T-cell (primary cell): ENCODE measurements at regions not wholly inside any gene's neighbourhood (a gene's known extent, or its start where the extent isn't known, plus 50 kb on each side); places are given as distances from the start of the nearest gene placed in this dataset.

Experiments used
- ATAC-seq, 4 experiments: fragments of 200-7000 bp in 3 of 4; fragments of 150-1000 bp in 1 of 4; cut with Tn5 transposase; replicated peaks in 1 of 4; 1 replicate in 3 of 4; 2 replicates in 1 of 4; pipeline ENCODE4 v1.10.0; 2021; ENCODE audit warnings: moderate library complexity in 3 of 4, mild to moderate bottlenecking in 2 of 4, moderate number of reproducible peaks in 1 of 4
- CTCF ChIA-PET, 2 donors: fragments of 300-600 bp; sonication (Branson Sonifier 250); formaldehyde crosslinking; loops; one replicate each; lab custom pipeline; 2022; ENCODE audit warnings: antibody characterized with exemption in 2 of 2; lab: Charles Lee
- POLR2A ChIA-PET, 2 donors: fragments of 300-600 bp; sonication (Branson Sonifier 250); formaldehyde crosslinking; loops; one replicate each; lab custom pipeline; 2022; ENCODE audit warnings: antibody characterized with exemption in 2 of 2; lab: Charles Lee
- DNase-seq, 35 experiments: peaks; one replicate each; pipeline versions ENCODE4 v3.0.0 to v3.0.0-alpha.2; 2013 to 2023
- H3K27ac ChIP-seq: one replicate; pipeline ENCODE4 v1.5.1; 2013; ENCODE audit warnings: low read length
- H3K27me3 ChIP-seq, 2 experiments: replicated peaks in 1 of 2; 1 replicate in 1 of 2; 2 replicates in 1 of 2; pipeline versions ENCODE4 v1.6.1 to v1.7.0; 2013; ENCODE audit warnings: low read length in 1 of 2, mixed read lengths in 1 of 2; ENCODE audit not compliant: control insufficient read depth in 2 of 2, insufficient read depth in 2 of 2; ENCODE audit errors: extremely low read depth in 1 of 2
- H3K36me3 ChIP-seq, 2 donors: 1 replicate in 1 of 2; 2 replicates in 1 of 2; pipeline versions ENCODE4 v1.6.1 to v1.7.0; 2013; ENCODE audit warnings: low read length in 1 of 2; ENCODE audit not compliant: control insufficient read depth in 2 of 2, insufficient read depth in 1 of 2; ENCODE audit errors: extremely low read depth in 1 of 2
- H3K4me1 ChIP-seq, 2 experiments: 1 replicate in 1 of 2; 2 replicates in 1 of 2; pipeline versions ENCODE4 v1.6.1 to v1.7.0; 2013; ENCODE audit warnings: low read length in 2 of 2, mixed read lengths in 1 of 2; ENCODE audit not compliant: insufficient read depth in 2 of 2, control insufficient read depth in 1 of 2; ENCODE audit errors: extremely low read depth in 1 of 2
- H3K4me3 ChIP-seq, 2 donors: 1 replicate in 1 of 2; 2 replicates in 1 of 2; pipeline versions ENCODE4 v1.5.1 to v1.7.0; 2013; ENCODE audit warnings: mild to moderate bottlenecking in 2 of 2, low read length in 1 of 2, moderate library complexity in 1 of 2; ENCODE audit not compliant: control insufficient read depth in 1 of 2; ENCODE audit errors: extremely low read depth in 1 of 2
- H3K9me3 ChIP-seq: 2 replicates; pipeline ENCODE4 v1.7.0; 2013
- H3K27ac Mint-ChIP-seq, 2 donors: one replicate each; pipeline ENCODE4 v1.8.0; 2020 to 2021; ENCODE audit warnings: mild to moderate bottlenecking in 2 of 2, mixed read lengths in 2 of 2
- H3K27me3 Mint-ChIP-seq, 2 donors: one replicate each; pipeline ENCODE4 v1.8.0; 2021 to 2022; ENCODE audit warnings: mixed read lengths in 2 of 2
- H3K36me3 Mint-ChIP-seq: one replicate; pipeline ENCODE4 v1.8.0; 2021; ENCODE audit warnings: mixed read lengths
- H3K4me1 Mint-ChIP-seq, 3 donors: one replicate each; pipeline ENCODE4 v1.8.0; 2020 to 2022; ENCODE audit warnings: mixed read lengths in 3 of 3, mild to moderate bottlenecking in 1 of 3
- H3K4me3 Mint-ChIP-seq, 3 donors: one replicate each; pipeline ENCODE4 v1.8.0; 2020 to 2022; ENCODE audit warnings: mild to moderate bottlenecking in 3 of 3, mixed read lengths in 3 of 3, moderate library complexity in 3 of 3
- H3K9me3 Mint-ChIP-seq, 3 donors: one replicate each; pipeline ENCODE4 v1.8.0; 2020 to 2022; ENCODE audit warnings: mixed read lengths in 3 of 3
- WGBS: methylation state at CpG from one replicate; pipeline ENCODE4 v1.1.5; 2013; ENCODE audit warnings: missing lambda C conversion rate; ENCODE audit not compliant: insufficient coverage; 5-methylcytosine and 5-hydroxymethylcytosine counted together

DNA sequence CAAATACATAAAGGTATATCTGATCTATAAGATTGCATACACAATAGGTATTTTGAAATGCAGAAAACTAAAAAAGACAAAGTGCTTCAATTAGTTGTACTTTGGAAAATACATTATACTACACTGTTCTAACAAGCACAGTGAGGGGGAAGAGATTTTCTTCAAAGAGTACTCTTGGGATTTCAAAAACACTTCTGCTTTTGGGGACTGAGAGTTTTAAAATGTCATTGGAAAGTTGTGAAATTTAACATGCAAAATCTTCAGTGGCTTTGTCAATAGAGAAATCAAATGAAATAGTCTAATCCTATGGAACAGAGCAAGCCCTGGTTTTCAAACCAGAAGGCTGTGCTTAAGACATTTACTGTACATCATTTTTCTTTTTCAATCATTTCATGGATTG lies 322.2 kb upstream of the SEMA6D start:
- Histone ChIP-seq H3K4me3 (no peak overlapping the region), H3K4me1 (no peaks in the 10 kb centered on the region), H3K9me3 (no peaks in the 10 kb centered on the region), H3K27ac (no peak overlapping the region), H3K27me3 (no peaks in the 10 kb centered on the region), H3K36me3 (no peaks in the 10 kb centered on the region)
- no peak for ATAC-seq
- ChIA-PET POLR2A (interaction anchor here in 1 of 2 donors (0.6 kb wide), 1 partner anchor 12 kb away, joined by 4 read pairs; no protein-coding TSS in a partner anchor), CTCF (no interaction called here)
- peaks cover 0 to 13% (median 0%) of the 10 kb centered on the region in 3 donors for H3K9me3 Mint-ChIP-seq
- H3K4me1 Mint-ChIP-seq, result no peaks in the 10 kb centered on the region
- DNase-seq, result no peak
- H3K27me3 Mint-ChIP-seq, result no peaks in the 10 kb centered on the region
- no peak overlapping the region for H3K27ac Mint-ChIP-seq
- H3K4me3 Mint-ChIP-seq, result no peak overlapping the region
- no peaks in the 10 kb centered on the region for H3K36me3 Mint-ChIP-seq

GRCh38 chr15:47397655-47398054 lies 319.6 kb upstream of the SEMA6D start:
- DNase-seq, result no peak
- CTCF ChIA-PET, result no interaction called here
- no peaks in the 10 kb centered on the region for H3K4me1 ChIP-seq
- no peak overlapping the region for H3K27ac ChIP-seq
- Mint-ChIP-seq H3K9me3 (peaks cover 0 to 9% (median 0%) of the 10 kb centered on the region in 3 donors), H3K27ac (no peak overlapping the region), H3K27me3 (peaks cover 0 to 6% of the 10 kb centered on the region in 2 donors), H3K4me3 (no peak overlapping the region), H3K36me3 (no peaks in the 10 kb centered on the region), H3K4me1 (no peaks in the 10 kb centered on the region)
- no peaks in the 10 kb centered on the region for H3K27me3 ChIP-seq
- WGBS, result 88% methylated on average over 1 of the region's 2 CpGs
- ATAC-seq, result no peak
- POLR2A ChIA-PET, result interaction anchor here in 1 of 2 donors (0.6 kb wide), 1 partner anchor 35 kb away, joined by 3 read pairs; no protein-coding TSS in a partner anchor
- no peaks in the 10 kb centered on the region for H3K36me3 ChIP-seq
- H3K4me3 ChIP-seq, result no peak overlapping the region
- no peaks in the 10 kb centered on the region for H3K9me3 ChIP-seq

DNA sequence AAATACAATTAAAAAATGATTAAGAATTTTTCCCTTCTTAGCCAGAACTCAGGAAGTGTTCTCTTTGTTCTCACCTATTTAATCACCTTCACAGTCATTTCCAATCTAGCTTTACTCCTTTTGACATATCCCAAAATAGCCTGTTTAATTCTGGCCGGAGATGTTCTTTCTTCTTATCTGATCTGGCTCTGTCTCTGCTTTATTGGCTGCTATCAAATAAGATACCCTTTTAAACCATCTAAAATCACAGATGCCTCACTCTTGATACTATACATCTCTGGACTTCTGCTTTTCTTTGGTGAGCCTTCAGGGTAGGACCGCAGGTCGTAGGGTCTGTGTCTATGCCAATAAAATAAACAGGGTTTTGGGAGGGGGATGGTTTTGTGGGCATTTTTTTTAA lies 319.2 kb upstream of the SEMA6D start:
- Mint-ChIP-seq H3K4me1 (no peaks in the 10 kb centered on the region), H3K36me3 (no peaks in the 10 kb centered on the region), H3K4me3 (no peak overlapping the region), H3K27ac (no peak overlapping the region), H3K9me3 (peaks cover 0 to 9% (median 0%) of the 10 kb centered on the region in 3 donors), H3K27me3 (peaks cover 0 to 7% of the 10 kb centered on the region in 2 donors)
- no peak for DNase-seq
- ATAC-seq, result no peak
- POLR2A ChIA-PET, result interaction anchor here in 1 of 2 donors (0.6 kb wide), 1 partner anchor 34 kb away, joined by 3 read pairs; no protein-coding TSS in a partner anchor
- Histone ChIP-seq H3K4me3 (no peak overlapping the region), H3K27ac (no peak overlapping the region), H3K36me3 (no peaks in the 10 kb centered on the region), H3K27me3 (no peaks in the 10 kb centered on the region), H3K4me1 (no peaks in the 10 kb centered on the region), H3K9me3 (no peaks in the 10 kb centered on the region)
- CTCF ChIA-PET, result no interaction called here
- 89% methylated on average over 1 of the region's 3 CpGs for WGBS

DNA sequence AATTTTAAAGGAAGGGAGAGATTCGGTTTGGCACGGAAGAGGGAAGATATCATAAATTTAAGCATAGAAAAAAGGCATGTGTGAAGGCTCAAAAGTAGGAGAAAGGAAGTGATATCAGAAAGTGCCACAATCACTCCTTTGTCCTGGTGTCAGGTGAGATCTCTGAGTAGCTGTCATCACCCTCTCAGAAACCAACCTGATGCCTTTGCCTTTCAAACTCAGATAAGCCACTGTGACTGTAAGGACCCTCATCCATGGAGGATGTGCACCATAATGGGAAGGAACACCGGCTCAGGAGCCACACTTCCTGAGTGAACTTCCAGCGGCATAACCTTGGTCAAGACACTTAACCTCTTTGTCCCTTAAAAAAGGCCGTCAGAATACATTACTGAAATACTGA lies 318.7 kb upstream of the SEMA6D start:
- DNase-seq, result no peak
- no peak for ATAC-seq
- ChIA-PET POLR2A (no interaction called here), CTCF (no interaction called here)
- H3K4me1 ChIP-seq, result no peaks in the 10 kb centered on the region
- H3K27ac ChIP-seq, result no peak overlapping the region
- H3K27me3 Mint-ChIP-seq, result peaks cover 0 to 7% of the 10 kb centered on the region in 2 donors
- H3K27ac Mint-ChIP-seq, result no peak overlapping the region
- no CpG with 5 or more reads among the region's 5 CpGs for WGBS
- no peaks in the 10 kb centered on the region for H3K4me1 Mint-ChIP-seq
- no peak overlapping the region for H3K4me3 ChIP-seq
- no peaks in the 10 kb centered on the region for H3K36me3 Mint-ChIP-seq
- no peaks in the 10 kb centered on the region for H3K27me3 ChIP-seq
- H3K9me3 ChIP-seq, result no peaks in the 10 kb centered on the region
- H3K36me3 ChIP-seq, result no peaks in the 10 kb centered on the region
- H3K9me3 Mint-ChIP-seq, result peaks cover 0 to 9% (median 0%) of the 10 kb centered on the region in 3 donors
- H3K4me3 Mint-ChIP-seq, result no peak overlapping the region

DNA sequence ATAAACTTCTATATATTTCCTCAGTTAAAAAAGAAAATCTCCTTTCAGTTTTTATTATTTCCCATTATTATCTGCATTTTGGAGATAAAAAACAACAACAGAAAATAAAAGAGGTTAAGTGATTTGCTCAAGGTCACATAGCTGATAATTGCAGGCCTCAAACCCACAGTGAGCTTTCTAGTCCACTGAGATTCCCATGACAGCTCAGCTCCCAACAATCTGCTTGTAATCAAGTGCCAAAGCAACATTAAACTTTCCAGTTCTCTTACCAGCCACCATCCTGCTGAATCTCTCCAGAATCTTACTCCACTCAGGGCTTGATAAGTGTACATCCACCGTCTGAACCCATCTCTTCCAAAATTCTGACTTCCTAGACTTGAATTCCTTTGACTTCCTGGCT lies 318.2 kb upstream of the SEMA6D start:
- H3K36me3 Mint-ChIP-seq, result no peaks in the 10 kb centered on the region
- H3K27me3 Mint-ChIP-seq, result peaks cover 0 to 10% of the 10 kb centered on the region in 2 donors
- no CpG with 5 or more reads among the region's 1 CpG for WGBS
- Histone ChIP-seq H3K4me3 (no peak overlapping the region), H3K36me3 (no peaks in the 10 kb centered on the region), H3K4me1 (no peaks in the 10 kb centered on the region), H3K9me3 (no peaks in the 10 kb centered on the region), H3K27ac (no peak overlapping the region), H3K27me3 (no peaks in the 10 kb centered on the region)
- DNase-seq (no peak), ATAC-seq (no peak)
- peaks cover 0 to 9% (median 0%) of the 10 kb centered on the region in 3 donors for H3K9me3 Mint-ChIP-seq
- no peak overlapping the region for H3K27ac Mint-ChIP-seq
- H3K4me1 Mint-ChIP-seq, result no peaks in the 10 kb centered on the region
- ChIA-PET POLR2A (no interaction called here), CTCF (no interaction called here)
- H3K4me3 Mint-ChIP-seq, result no peak overlapping the region

GRCh38 chr15:47400603-47401002 lies 316.7 kb upstream of the SEMA6D start:
- H3K4me3 ChIP-seq, result no peak overlapping the region
- H3K36me3 ChIP-seq, result no peaks in the 10 kb centered on the region
- Mint-ChIP-seq H3K4me3 (no peak overlapping the region), H3K27ac (no peak overlapping the region), H3K36me3 (no peaks in the 10 kb centered on the region), H3K27me3 (peaks cover 0 to 10% of the 10 kb centered on the region in 2 donors), H3K4me1 (no peaks in the 10 kb centered on the region), H3K9me3 (peaks cover 0 to 10% (median 0%) of the 10 kb centered on the region in 3 donors)
- no peaks in the 10 kb centered on the region for H3K9me3 ChIP-seq
- H3K4me1 ChIP-seq, result no peaks in the 10 kb centered on the region
- no CpG with 5 or more reads among the region's 2 CpGs for WGBS
- DNase-seq, result no peak
- ATAC-seq, result no peak
- ChIA-PET POLR2A (no interaction called here), CTCF (no interaction called here)
- H3K27me3 ChIP-seq, result no peaks in the 10 kb centered on the region
- H3K27ac ChIP-seq, result no peak overlapping the region

DNA sequence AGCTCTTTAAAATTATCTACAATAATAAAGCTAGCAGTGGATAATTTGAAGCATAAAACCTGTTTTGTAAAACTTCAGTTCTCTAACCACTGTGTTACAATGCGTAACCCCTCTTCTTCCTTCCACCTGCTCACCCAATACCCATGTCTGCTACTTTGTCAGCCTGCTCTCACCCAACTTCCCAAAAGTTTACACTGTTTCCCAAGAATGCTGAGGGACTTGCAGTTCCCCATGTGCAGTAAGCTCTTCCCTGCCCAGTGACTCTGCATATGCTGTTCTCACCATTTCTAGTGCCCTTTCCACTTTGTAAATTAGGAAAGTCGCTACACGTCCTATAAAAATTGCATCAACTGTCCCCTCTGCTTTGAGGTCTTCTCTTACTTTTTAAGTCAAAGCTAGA lies 315.9 kb upstream of the SEMA6D start:
- Histone ChIP-seq H3K27me3 (no peaks in the 10 kb centered on the region), H3K4me1 (no peaks in the 10 kb centered on the region), H3K9me3 (no peaks in the 10 kb centered on the region), H3K27ac (no peak overlapping the region), H3K36me3 (no peaks in the 10 kb centered on the region), H3K4me3 (no peak overlapping the region)
- Mint-ChIP-seq H3K36me3 (no peaks in the 10 kb centered on the region), H3K9me3 (peaks cover 0 to 8% (median 0%) of the 10 kb centered on the region in 3 donors), H3K27me3 (peaks cover 0 to 10% of the 10 kb centered on the region in 2 donors), H3K4me3 (no peak overlapping the region), H3K4me1 (no peaks in the 10 kb centered on the region), H3K27ac (no peak overlapping the region)
- DNase-seq (no peak), ATAC-seq (no peak)
- POLR2A ChIA-PET, result interaction anchor here in 1 of 2 donors (0.5 kb wide), 1 partner anchor 220 kb away, joined by 4 read pairs; no protein-coding TSS in a partner anchor
- WGBS, result 84% methylated on average over 2 of the region's 3 CpGs
- CTCF ChIA-PET, result no interaction called here
